A549 (cell line): ENCODE measurements at regions not wholly inside any gene's neighbourhood (a gene's known extent, or its start where the extent isn't known, plus 50 kb on each side); places are given as distances from the start of the nearest gene placed in this dataset.

Source experiments
- BHLHE40 ChIP-seq: IDR thresholded peaks from 2 replicates; pipeline ENCODE4 v1.6.1; 2012; ENCODE audit warnings: low read depth, low read length, inconsistent platforms
- CEBPB ChIP-seq, 2 experiments: fragments of >200 bp in 1 of 2; sonication (Bioruptor Twin) in 1 of 2; formaldehyde crosslinking in 1 of 2; IDR thresholded peaks; 2 replicates each; pipeline ENCODE4 v1.6.1; 2012 to 2016
- EP300 ChIP-seq, 2 experiments: fragments of >200 bp; sonication (Bioruptor Twin); formaldehyde crosslinking; IDR thresholded peaks; 2 replicates in 1 of 2; 3 replicates in 1 of 2; pipeline ENCODE4 v1.6.1; 2016 to 2017
- JUN ChIP-seq, 2 experiments: fragments of >200 bp; sonication (Bioruptor Twin); formaldehyde crosslinking; IDR thresholded peaks; 2 replicates in 1 of 2; 3 replicates in 1 of 2; pipeline ENCODE4 v1.6.1; 2016 to 2017
- MAZ ChIP-seq: fragments of 150-350 bp; IDR thresholded peaks from 2 replicates; pipeline ENCODE4 v1.6.1; 2014; ENCODE audit warnings: antibody characterized with exemption, low read depth, low read length, borderline replicate concordance
- POLR2A ChIP-seq: IDR thresholded peaks from 2 replicates; pipeline ENCODE4 v1.6.1; 2012; ENCODE audit warnings: mild to moderate bottlenecking, low read length
- RAD21 ChIP-seq, 2 experiments: fragments of >200 bp in 1 of 2; sonication (Bioruptor Twin) in 1 of 2; formaldehyde crosslinking in 1 of 2; IDR thresholded peaks in 1 of 2; conservative IDR thresholded peaks in 1 of 2; 2 replicates in 1 of 2; 3 replicates in 1 of 2; pipeline ENCODE4 v1.6.1; 2012 to 2018; ENCODE audit warnings: inconsistent platforms in 1 of 2
- TF ChIP-seq, protein P1 (sequence below): fragments of >200 bp; sonication (Bioruptor Twin); formaldehyde crosslinking; IDR thresholded peaks from 3 replicates; pipeline ENCODE4 v1.5.1; 2016
- TF ChIP-seq, protein P2 (sequence below): fragments of 250-450 bp; sonication (Bioruptor Pico); IDR thresholded peaks from 2 replicates; pipeline ENCODE4 v1.5.0; 2020; ENCODE audit warnings: low read depth, mild to moderate bottlenecking, moderate library complexity

DNA sequence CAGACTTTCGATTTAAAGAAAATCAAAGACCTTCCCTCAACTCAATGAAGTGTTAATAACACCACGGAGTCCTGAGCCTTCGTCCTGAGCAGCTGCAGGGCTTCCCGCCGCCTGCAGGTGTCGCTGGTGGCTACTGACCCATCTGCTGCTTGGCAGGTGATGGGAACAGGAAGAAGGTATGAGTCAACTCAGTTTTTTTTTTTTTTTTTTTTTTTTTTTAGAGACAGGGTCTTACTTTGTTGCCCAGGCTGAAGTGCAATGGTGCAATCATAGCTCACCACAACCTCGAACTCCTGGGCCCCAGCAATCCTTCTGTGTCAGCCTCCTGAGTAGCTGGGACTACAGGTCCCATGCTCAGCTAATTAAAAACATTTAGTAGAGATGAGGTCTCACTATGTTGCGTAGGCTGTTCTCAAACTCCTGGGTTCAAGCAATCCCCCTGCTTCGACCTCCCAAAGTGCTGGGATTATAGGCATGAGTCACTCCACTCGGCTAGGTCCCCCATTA is 185.7 kb upstream of the IL12B start:
- no peak for TF ChIP-seq POLR2A
- TF ChIP-seq BHLHE40 = no peak
- TF ChIP-seq, protein P1, sequence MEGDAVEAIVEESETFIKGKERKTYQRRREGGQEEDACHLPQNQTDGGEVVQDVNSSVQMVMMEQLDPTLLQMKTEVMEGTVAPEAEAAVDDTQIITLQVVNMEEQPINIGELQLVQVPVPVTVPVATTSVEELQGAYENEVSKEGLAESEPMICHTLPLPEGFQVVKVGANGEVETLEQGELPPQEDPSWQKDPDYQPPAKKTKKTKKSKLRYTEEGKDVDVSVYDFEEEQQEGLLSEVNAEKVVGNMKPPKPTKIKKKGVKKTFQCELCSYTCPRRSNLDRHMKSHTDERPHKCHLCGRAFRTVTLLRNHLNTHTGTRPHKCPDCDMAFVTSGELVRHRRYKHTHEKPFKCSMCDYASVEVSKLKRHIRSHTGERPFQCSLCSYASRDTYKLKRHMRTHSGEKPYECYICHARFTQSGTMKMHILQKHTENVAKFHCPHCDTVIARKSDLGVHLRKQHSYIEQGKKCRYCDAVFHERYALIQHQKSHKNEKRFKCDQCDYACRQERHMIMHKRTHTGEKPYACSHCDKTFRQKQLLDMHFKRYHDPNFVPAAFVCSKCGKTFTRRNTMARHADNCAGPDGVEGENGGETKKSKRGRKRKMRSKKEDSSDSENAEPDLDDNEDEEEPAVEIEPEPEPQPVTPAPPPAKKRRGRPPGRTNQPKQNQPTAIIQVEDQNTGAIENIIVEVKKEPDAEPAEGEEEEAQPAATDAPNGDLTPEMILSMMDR = peak; percentile 64
- TF ChIP-seq EP300 (IDR thresholded peaks at IDR 0.05) = no peak
- TF ChIP-seq RAD21 (conservative IDR thresholded peaks at IDR 0.05 in 1 of 2, IDR thresholded peaks at IDR 0.05 in 1 of 2) = peak; percentile 63 to 78; a peak in 4 of 5 replicates
- TF ChIP-seq CEBPB (IDR thresholded peaks at IDR 0.05) = no peak
- no peak for TF ChIP-seq MAZ
- no peak for TF ChIP-seq JUN (IDR thresholded peaks at IDR 0.05)
- TF ChIP-seq, protein P2, sequence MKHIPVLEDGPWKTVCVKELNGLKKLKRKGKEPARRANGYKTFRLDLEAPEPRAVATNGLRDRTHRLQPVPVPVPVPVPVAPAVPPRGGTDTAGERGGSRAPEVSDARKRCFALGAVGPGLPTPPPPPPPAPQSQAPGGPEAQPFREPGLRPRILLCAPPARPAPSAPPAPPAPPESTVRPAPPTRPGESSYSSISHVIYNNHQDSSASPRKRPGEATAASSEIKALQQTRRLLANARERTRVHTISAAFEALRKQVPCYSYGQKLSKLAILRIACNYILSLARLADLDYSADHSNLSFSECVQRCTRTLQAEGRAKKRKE (CRISPR knock-in tag) = no peak
